SK-N-SH (cell line): ENCODE measurements at regions not wholly inside any gene's neighbourhood (a gene's known extent, or its start where the extent isn't known, plus 50 kb on each side); places are given as distances from the start of the nearest gene placed in this dataset.
"Not testable (repeated sequence)": the region's sequence is repeated elsewhere in the genome, so short reads cannot be mapped to it uniquely, and the experiment has no call there.

ENCODE experiments used
- CHD2 ChIP-seq: fragments of 150-350 bp; IDR thresholded peaks from 2 replicates; pipeline ENCODE4 v1.6.1; 2018; ENCODE audit warnings: low read length; ENCODE audit not compliant: partially characterized antibody
- EP300 ChIP-seq, 2 experiments: IDR thresholded peaks; 2 replicates each; pipeline versions ENCODE4 v1.4.0 to v1.6.1; 2012; ENCODE audit warnings: borderline replicate concordance in 1 of 2, low read depth in 1 of 2, low read length in 1 of 2
- EZH2phosphoT487 ChIP-seq: fragments of 200-600 bp; sonication (generic); IDR thresholded peaks from 2 replicates; pipeline ENCODE4 v1.6.1; 2017; ENCODE audit warnings: low read depth, mixed run types, mild to moderate bottlenecking, antibody characterized with exemption, moderate library complexity, borderline replicate concordance
- GABPA ChIP-seq: IDR thresholded peaks from 2 replicates; pipeline ENCODE4 v1.4.0; 2012; ENCODE audit warnings: low read depth, mild to moderate bottlenecking
- MXI1 ChIP-seq: IDR thresholded peaks from 2 replicates; pipeline ENCODE4 v1.6.1; 2012; ENCODE audit warnings: mild to moderate bottlenecking, low read depth, low read length, improper control_type of control experiment
- POLR2AphosphoS5 ChIP-seq: IDR thresholded peaks from 2 replicates; pipeline ENCODE4 v1.6.1; 2012; ENCODE audit warnings: low read depth, low read length
- RFX5 ChIP-seq: IDR thresholded peaks from 2 replicates; pipeline ENCODE4 v1.6.1; 2012; ENCODE audit warnings: mild to moderate bottlenecking, improper control_type of control experiment, low read length
- SIN3A ChIP-seq: IDR thresholded peaks from 2 replicates; pipeline ENCODE4 v1.6.1; 2012; ENCODE audit warnings: low read depth, mild to moderate bottlenecking, low read length, moderate library complexity, borderline replicate concordance
- TAF1 ChIP-seq: IDR thresholded peaks from 2 replicates; pipeline ENCODE4 v1.6.1; 2012; ENCODE audit warnings: low read depth, mild to moderate bottlenecking, low read length, moderate library complexity, borderline replicate concordance
- TCF12 ChIP-seq: IDR thresholded peaks from 2 replicates; pipeline ENCODE4 v1.4.0; 2012
- TEAD4 ChIP-seq: IDR thresholded peaks from 2 replicates; pipeline ENCODE4 v1.4.0; 2012; ENCODE audit warnings: mild to moderate bottlenecking, borderline replicate concordance; ENCODE audit not compliant: insufficient read depth
- TF ChIP-seq, protein P1 (sequence below): fragments of 200-600 bp; sonication (generic); IDR thresholded peaks from 2 replicates; pipeline ENCODE4 v1.6.1; 2017; ENCODE audit warnings: antibody characterized with exemption, mild to moderate bottlenecking, moderate library complexity
- TF ChIP-seq, protein P2 (sequence below): IDR thresholded peaks from 2 replicates; pipeline ENCODE4 v1.4.0; 2012; ENCODE audit warnings: low read depth
- TF ChIP-seq, protein P3 (sequence below): fragments of 150-350 bp; IDR thresholded peaks from 2 replicates; pipeline ENCODE4 v1.6.1; 2017; ENCODE audit warnings: antibody characterized with exemption, low read length, low read depth, borderline replicate concordance

DNA sequence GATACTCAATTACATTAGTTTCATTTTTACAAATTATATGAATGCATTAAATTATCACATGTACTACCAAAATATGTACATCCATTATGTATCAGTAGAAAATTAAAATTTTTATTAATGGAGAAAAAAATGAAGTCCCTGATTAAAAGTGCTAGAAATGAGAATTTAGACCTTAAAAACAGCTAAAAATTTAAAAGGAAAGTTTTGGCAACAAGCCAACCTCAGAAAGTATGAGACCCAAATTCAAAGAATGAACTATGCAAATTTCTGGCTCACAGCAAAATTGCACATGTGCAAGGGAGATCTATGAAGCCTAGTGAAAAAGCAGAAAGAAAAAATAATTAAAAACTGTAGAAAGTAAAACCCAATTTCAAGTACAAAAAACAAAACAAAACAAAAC, 725.1 kb upstream of the TPTE start:
- TF ChIP-seq EZH2phosphoT487; POLR2AphosphoS5; TAF1; EP300 (IDR thresholded peaks at IDR 0.05; ENCODE audit: borderline replicate concordance in 1 of 2, low read depth in 1 of 2, low read length in 1 of 2); RFX5; TEAD4; CHD2; TCF12; MXI1; SIN3A; GABPA: not testable (repeated sequence)
- TF ChIP-seq, protein P1, sequence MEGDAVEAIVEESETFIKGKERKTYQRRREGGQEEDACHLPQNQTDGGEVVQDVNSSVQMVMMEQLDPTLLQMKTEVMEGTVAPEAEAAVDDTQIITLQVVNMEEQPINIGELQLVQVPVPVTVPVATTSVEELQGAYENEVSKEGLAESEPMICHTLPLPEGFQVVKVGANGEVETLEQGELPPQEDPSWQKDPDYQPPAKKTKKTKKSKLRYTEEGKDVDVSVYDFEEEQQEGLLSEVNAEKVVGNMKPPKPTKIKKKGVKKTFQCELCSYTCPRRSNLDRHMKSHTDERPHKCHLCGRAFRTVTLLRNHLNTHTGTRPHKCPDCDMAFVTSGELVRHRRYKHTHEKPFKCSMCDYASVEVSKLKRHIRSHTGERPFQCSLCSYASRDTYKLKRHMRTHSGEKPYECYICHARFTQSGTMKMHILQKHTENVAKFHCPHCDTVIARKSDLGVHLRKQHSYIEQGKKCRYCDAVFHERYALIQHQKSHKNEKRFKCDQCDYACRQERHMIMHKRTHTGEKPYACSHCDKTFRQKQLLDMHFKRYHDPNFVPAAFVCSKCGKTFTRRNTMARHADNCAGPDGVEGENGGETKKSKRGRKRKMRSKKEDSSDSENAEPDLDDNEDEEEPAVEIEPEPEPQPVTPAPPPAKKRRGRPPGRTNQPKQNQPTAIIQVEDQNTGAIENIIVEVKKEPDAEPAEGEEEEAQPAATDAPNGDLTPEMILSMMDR: not testable (repeated sequence)
- TF ChIP-seq, protein P2, sequence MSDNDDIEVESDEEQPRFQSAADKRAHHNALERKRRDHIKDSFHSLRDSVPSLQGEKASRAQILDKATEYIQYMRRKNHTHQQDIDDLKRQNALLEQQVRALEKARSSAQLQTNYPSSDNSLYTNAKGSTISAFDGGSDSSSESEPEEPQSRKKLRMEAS: not testable (repeated sequence)
- TF ChIP-seq, protein P3, sequence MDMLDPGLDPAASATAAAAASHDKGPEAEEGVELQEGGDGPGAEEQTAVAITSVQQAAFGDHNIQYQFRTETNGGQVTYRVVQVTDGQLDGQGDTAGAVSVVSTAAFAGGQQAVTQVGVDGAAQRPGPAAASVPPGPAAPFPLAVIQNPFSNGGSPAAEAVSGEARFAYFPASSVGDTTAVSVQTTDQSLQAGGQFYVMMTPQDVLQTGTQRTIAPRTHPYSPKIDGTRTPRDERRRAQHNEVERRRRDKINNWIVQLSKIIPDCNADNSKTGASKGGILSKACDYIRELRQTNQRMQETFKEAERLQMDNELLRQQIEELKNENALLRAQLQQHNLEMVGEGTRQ: not testable (repeated sequence)
